ENCODE measurements at regions not wholly inside any gene's neighbourhood (a gene's known extent, or its start where the extent isn't known, plus 50 kb on each side); places are given as distances from the start of the nearest gene placed in this dataset.

GRCh38 chr5:141745390-141745789 lies 63.4 kb upstream of the ARAP3 start:
- DNase-seq = no peak

GRCh38 chr5:141743866-141744272 lies 61.8 kb upstream of the ARAP3 start:
- no peak for DNase-seq

- DNase-seq = no peak
These were observed 61.1 kb upstream of the ARAP3 start for GRCh38 chr5:141742866-141743851.

DNA sequence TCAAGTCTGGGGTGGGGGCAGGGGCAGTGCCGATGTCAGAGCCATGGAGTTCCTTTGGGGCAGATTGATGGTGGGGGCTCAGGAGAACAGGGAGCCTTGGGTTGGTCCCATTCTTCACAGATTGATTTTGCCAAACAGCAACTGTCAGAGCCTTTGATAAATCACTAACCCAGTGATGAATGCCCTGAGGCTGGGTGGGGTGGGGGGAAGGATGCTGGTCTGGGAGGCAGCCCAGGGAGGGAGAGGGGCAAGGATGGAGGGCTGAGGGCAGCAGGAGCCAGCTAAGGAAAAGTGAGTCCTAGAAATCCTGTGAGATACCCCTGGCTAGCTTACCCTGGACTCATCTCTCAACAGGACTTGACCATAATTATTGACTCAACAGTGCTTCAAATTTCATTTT lies 60.1 kb upstream of the ARAP3 start:
- no peak for DNase-seq

DNA sequence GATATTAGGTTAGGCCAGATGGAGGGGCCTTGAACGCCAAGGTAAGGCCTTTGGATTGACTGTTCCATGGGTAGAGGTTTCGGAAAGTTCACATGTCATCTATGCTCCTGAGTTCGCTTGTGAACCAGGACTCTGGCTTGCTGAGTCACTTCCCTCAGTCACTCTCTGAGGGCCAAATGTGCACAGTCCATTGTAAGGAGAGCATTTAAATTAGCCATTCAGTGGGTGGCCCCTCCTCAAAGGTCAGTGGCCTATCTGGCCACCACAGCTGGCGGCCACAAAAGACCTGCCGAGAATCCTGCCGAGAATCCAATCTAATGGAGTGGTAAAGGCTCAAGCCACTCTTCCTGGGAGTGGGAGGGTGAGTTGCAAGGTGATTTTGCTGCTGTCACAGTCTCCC lies 58.9 kb upstream of the ARAP3 start:
- DNase-seq = no peak

GRCh38 chr5:141737535-141737934 lies 55.5 kb upstream of the ARAP3 start:
- DNase-seq = peak; percentile 62

- DNase-seq = no peak
These were observed 53.8 kb upstream of the ARAP3 start for GRCh38 chr5:141735823-141736222.

- peak; percentile 54 for DNase-seq
These were observed 52.6 kb upstream of the ARAP3 start for GRCh38 chr5:141734501-141735229.

- DNase-seq = no peak
These were observed 51.2 kb upstream of the ARAP3 start for GRCh38 chr5:141733198-141733597.

DNA sequence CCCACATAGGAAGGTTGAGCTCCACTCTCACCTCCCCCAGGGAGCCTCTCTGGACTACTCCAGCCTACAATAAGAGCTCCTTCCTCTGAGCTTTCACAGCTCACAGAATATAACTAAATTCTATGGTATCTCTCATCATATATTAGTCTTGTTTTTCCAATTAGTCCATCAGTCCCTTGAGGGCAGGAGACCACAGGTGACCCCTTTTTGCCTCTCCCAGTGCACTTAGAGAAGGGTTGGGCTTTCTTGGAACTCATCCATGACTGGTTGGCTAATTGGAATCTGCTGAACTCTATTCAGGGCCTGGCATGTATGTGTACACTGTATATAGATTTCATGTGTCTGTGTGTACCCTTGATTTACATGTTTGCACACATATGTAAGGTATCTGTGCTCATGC lies 50.4 kb upstream of the ARAP3 start:
- no peak for DNase-seq
